Non-pigmented ciliary epithelial cell (primary cell): ENCODE measurements at regions not wholly inside any gene's neighbourhood (a gene's known extent, or its start where the extent isn't known, plus 50 kb on each side); places are given as distances from the start of the nearest gene placed in this dataset.

ENCODE experiments used
- DNase-seq: peaks from one replicate; pipeline ENCODE4 v3.0.0-alpha.2; 2010; ENCODE audit warnings: low read depth

GRCh38 chr3:17795280-17795679 is 52.8 kb upstream of the TBC1D5 start:
- no peak for DNase-seq

GRCh38 chr3:17793542-17794195 is 51.2 kb upstream of the TBC1D5 start:
- DNase-seq: no peak
